Hepatic stellate cell (primary cell): ENCODE measurements at regions not wholly inside any gene's neighbourhood (a gene's known extent, or its start where the extent isn't known, plus 50 kb on each side); places are given as distances from the start of the nearest gene placed in this dataset.

Source experiments
- DNase-seq: peaks from one replicate; pipeline ENCODE4 v3.0.0; 2011; ENCODE audit warnings: low spot score

DNA sequence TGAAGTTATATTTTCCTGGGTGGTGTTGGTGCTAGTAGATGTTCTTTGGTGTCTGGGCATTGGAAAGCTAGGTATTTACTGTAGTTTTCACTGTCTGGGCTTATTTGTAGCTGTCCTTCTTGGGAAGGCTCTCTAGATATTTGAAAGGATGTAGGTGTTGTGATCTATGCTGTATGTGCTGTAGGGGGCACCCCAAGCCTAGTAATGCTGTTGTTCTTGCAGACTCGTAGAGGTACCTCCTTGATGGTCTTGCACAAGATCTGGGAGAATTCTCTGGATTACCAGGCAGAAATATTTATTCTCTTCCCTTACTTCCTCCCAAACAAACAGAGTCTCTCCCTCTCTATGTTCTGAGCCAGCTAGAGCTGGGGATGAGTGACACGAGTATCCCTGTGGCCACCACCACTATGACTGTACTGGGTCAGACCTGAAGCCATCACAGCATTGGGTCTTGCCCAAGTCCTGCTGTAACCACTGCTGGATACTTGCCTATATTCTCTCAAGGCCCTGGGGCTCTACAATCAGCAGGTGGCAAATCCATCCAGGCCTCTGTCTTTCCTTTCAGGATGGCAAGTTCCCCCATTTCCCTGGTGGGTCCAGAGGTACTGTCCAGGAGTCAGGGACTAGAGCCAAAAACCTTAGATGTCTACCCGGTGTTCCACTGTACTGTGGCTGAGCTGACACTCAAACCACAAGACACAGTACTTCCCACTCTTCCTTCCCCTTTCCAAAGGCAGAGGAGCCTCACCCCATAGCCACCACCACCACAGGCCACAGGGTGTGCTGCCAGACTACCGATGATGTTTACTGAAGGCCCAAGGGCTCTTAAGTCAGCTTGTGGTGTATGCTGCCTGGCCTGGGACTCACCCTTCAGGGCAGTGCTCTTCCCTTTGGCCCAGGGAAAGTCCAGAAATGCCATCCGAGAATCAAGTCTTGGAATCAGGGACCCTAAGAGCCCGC, 195.2 kb upstream of the DPPA4 start:
- DNase-seq, result no peak

GRCh38 chr3:109545746-109546145, 208.4 kb upstream of the DPPA4 start:
- DNase-seq, result no peak

DNA sequence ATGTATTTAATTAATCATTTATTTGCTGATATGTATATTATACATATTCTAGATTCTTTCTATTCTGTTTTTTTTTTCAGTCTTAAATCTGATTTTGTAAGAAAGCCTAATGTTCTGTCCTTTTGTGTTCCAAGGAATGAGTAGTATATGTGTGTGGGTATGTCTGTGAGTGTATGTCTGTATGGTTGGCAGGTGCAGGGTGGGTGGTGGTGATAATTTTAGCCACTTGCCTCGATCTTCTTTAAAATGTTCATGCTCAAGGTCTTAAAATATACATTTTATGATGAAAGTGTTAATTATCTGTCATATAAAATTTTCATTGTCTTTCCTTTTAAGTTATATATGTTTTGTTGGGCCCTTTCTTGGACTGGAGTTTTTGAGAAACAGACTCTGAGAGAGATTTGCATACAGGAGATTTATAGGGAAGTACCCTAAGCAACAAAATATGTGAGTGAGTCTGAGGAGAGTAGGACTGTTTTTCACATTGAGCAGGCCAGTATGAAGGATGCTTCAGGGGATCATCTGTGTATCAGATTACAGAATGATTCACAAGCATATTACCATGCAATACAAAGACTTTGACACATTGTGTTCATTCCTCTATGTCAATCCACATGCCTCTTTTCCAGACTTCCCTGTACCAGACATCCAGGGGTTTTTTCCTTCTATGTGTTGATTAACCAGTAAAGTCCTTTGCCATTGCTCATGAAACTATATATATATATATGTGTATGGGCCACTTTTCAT, 211.0 kb upstream of the DPPA4 start:
- no peak for DNase-seq

GRCh38 chr3:109553591-109554371, 216.4 kb upstream of the DPPA4 start:
- no peak for DNase-seq

GRCh38 chr3:109559389-109559788, 222.0 kb upstream of the DPPA4 start:
- DNase-seq, result no peak

DNA sequence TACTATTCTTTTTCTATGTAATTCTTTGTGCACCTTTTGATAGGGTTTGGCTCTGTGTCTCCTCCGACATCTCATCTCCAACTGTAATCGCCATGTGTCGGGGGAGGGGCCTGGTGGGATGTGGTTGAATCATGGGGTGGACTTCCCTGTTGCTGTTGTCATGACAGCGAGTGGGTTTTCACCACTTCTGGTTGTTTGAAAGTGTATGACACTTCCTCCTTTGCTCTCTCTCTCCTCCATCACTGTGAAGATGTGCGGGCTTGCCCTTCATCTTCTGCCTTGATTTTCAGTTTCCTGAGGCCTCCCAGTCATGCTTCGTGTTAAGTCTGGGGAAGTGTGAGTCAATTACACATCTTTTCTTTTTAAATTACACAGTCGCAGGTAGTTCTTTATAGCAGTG, 225.8 kb upstream of the DPPA4 start:
- no peak for DNase-seq

DNA sequence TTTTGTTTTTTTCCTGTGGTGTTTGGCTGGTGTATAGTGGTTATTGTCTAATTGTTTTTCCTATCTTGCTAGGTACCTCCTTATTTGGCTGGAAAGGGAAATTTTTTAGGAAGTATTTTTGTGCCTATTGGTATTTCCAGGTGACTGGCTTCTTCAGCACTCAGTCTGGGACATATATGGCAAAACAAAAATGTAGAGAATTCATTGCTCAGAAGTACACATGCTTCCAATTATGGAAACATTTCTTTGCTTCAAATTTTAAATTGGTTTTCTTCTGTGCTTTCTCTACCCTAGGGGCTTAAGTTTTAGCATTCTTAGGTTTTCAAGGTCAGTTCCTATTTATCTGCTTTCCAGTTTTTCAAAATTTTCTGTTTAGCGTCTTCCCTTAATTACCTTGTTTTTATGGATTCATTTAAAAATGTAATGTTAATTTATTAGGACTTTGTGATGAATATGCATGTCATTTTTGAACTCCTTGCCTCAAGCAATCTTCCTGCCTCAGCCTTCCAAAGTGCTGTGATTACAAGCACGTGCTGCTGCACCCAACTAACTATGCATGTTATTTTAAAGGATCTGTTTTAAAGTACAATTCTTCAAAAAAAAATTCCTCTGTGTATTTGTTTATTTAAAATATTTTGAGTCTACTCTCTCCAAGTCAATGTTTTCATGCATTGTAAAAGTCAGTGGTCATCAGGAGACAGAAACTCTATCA, 231.9 kb upstream of the DPPA4 start:
- no peak for DNase-seq

- DNase-seq, result no peak
These were observed 233.1 kb upstream of the DPPA4 start for GRCh38 chr3:109570408-109570807.

DNA sequence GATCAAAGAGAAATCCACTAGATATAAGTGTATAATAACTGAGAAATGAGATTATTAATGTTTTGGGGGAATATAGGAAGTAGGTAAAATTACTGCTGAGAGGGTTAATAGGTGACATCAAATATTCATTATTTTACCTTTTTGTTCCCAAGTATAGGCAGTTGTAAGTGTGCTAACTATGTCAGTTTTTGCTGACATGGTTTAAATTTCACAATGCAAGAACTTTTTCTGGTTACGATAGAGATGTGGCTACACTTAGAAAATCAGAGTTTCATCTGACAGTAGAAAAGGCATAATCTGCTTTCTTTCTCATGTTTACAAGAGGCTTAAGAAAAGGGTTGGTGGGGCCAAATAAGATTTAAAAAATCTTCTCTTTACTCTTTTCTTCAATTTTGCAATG, 235.0 kb upstream of the DPPA4 start:
- DNase-seq, result no peak

DNA sequence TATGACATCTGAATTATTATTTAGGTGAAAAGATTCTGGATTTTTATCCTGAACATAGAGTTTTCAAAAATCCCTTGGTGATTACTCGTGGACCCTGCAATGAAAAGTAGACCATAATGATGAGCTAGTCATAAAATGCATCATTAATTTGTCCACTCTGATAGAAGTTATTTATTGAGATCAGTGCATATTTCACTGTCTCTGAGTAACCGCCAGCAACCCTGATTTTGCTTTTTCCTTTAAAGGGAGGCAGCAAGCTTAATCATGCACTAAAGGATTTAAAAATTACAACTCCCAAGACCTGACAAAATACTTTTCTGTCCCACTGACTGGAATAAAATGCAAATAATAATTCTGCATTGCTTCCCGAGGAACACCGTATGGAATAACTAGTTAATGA, 259.6 kb upstream of the DPPA4 start:
- DNase-seq, result no peak

DNA sequence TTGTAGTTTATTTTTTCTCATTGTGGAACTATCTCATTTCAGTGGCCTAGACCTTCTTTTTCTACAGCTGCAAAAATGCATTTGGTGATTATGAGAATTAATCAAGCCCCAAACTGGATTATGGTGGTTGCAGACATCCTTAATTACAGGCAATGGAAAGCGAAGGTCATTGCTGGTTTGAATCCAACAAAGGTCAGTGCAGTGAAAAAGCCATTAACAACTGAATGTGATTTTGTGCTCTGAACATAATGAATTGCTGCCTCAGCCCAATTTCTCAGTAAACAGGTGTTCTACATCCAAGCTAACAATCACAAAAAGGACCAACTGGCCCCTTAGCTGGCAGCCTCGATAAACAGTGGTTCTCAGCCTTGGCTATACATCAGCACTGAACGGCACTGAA, 260.1 kb upstream of the DPPA4 start:
- no peak for DNase-seq

GRCh38 chr3:109607897-109608296, 270.6 kb upstream of the DPPA4 start:
- no peak for DNase-seq

- DNase-seq, result no peak
These were observed 271.2 kb upstream of the DPPA4 start for GRCh38 chr3:109608574-109608973.

GRCh38 chr3:109618766-109619378, 281.5 kb upstream of the DPPA4 start:
- no peak for DNase-seq

GRCh38 chr3:109631897-109632296, 294.6 kb upstream of the DPPA4 start:
- DNase-seq, result no peak

GRCh38 chr3:109640146-109640652, 302.9 kb upstream of the DPPA4 start:
- DNase-seq, result no peak

GRCh38 chr3:109642025-109642424, 304.7 kb upstream of the DPPA4 start:
- DNase-seq, result no peak

GRCh38 chr3:109643590-109643989, 306.2 kb upstream of the DPPA4 start:
- DNase-seq, result no peak

- no peak for DNase-seq
These were observed 307.0 kb upstream of the DPPA4 start for GRCh38 chr3:109644332-109644731.

DNA sequence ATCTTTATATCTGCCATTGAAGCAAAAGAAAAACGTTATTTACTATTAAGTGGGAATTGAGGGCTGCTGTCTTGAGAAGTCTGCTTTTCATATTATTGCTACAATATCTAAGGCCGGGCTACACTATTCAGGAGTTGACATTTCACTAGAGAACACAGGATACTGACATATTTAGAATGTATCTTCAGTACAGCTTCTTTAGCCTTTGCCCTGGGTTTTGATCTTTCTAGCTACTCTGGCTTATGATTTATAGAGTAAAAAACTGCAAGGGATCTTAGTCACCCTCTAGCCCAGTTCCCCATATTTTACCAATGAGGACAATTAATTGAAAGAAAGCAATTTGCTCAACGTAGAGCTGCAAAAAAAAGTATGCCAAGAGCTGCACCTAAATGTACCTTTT, 307.4 kb upstream of the DPPA4 start:
- DNase-seq, result no peak

DNA sequence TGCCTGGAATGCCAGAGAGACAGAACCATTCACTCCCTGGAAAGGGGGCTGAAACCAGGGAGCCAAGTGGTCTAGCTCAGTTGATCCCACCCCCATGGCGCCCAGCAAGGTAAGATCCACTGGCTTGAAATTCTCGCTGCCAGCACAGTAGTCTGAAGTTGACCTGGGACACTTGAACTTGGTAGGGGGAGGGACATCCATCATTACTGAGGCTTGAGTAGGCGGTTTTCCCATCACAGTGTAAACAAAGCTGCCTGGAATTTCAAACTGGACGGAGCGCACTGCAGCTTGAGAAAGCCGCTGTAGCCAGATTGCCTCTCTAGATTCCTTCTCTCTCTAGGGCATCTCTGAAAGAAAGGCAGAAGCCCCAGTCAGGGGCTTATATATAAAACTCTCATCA, 310.7 kb upstream of the DPPA4 start:
- no peak for DNase-seq
